BE2C (cell line): ENCODE measurements at regions not wholly inside any gene's neighbourhood (a gene's known extent, or its start where the extent isn't known, plus 50 kb on each side); places are given as distances from the start of the nearest gene placed in this dataset.
"Not testable (repeated sequence)": the region's sequence is repeated elsewhere in the genome, so short reads cannot be mapped to it uniquely, and the experiment has no call there.

Experiments used
- DNase-seq: peaks from one replicate; pipeline ENCODE4 v3.0.0-alpha.2; 2020
- H3K27me3 ChIP-seq: fragments of 250-450 bp; sonication (Bioruptor Pico); 2 replicates; pipeline ENCODE4 v1.5.1; 2020; ENCODE audit warnings: mild to moderate bottlenecking
- H3K36me3 ChIP-seq: fragments of 250-450 bp; sonication (Bioruptor Pico); 2 replicates; pipeline ENCODE4 v1.5.1; 2020; ENCODE audit warnings: mild to moderate bottlenecking
- H3K4me1 ChIP-seq: fragments of 250-450 bp; sonication (Bioruptor Pico); 2 replicates; pipeline ENCODE4 v1.5.1; 2020
- H3K4me3 ChIP-seq: 2 replicates; pipeline ENCODE4 v1.5.1; 2011; ENCODE audit warnings: low read depth, low read length
- H3K9me3 ChIP-seq: fragments of 250-450 bp; sonication (Bioruptor Pico); 2 replicates; pipeline ENCODE4 v1.5.1; 2020
- CTCF ChIP-seq: IDR thresholded peaks from 2 replicates; pipeline ENCODE4 v1.5.1; 2012; ENCODE audit warnings: mild to moderate bottlenecking, low read depth, low read length

GRCh38 chrX:106278951-106279350 is 110.8 kb downstream of the PWWP3B start:
- H3K36me3 ChIP-seq, result no peaks in the 10 kb centered on the region
- H3K4me3 ChIP-seq, result no peak overlapping the region
- no peaks in the 10 kb centered on the region for H3K9me3 ChIP-seq
- no peak for TF ChIP-seq CTCF
- no peaks in the 10 kb centered on the region for H3K4me1 ChIP-seq
- no peak for DNase-seq
- no peaks in the 10 kb centered on the region for H3K27me3 ChIP-seq

- H3K27me3 ChIP-seq, result no peaks in the 10 kb centered on the region
- no peaks in the 10 kb centered on the region for H3K9me3 ChIP-seq
- no peaks in the 10 kb centered on the region for H3K4me1 ChIP-seq
- TF ChIP-seq CTCF, result no peak
- DNase-seq, result no peak
- no peaks in the 10 kb centered on the region for H3K36me3 ChIP-seq
- no peak overlapping the region for H3K4me3 ChIP-seq
Measured at GRCh38 chrX:106281383-106281782, 113.3 kb downstream of the PWWP3B start.

- no peaks in the 10 kb centered on the region for H3K4me1 ChIP-seq
- TF ChIP-seq CTCF, result no peak
- H3K36me3 ChIP-seq, result no peaks in the 10 kb centered on the region
- H3K9me3 ChIP-seq, result no peaks in the 10 kb centered on the region
- no peak overlapping the region for H3K4me3 ChIP-seq
- no peak for DNase-seq
- H3K27me3 ChIP-seq, result no peaks in the 10 kb centered on the region
Measured at GRCh38 chrX:106283841-106284240, 115.7 kb downstream of the PWWP3B start.

- DNase-seq, result no peak
- no peak for TF ChIP-seq CTCF
Measured at GRCh38 chrX:106284431-106285025, 116.4 kb downstream of the PWWP3B start.

GRCh38 chrX:106286053-106286650 is 118.0 kb downstream of the PWWP3B start:
- no peaks in the 10 kb centered on the region for H3K36me3 ChIP-seq
- no peak for TF ChIP-seq CTCF
- no peak overlapping the region for H3K4me3 ChIP-seq
- no peaks in the 10 kb centered on the region for H3K27me3 ChIP-seq
- H3K9me3 ChIP-seq, result no peaks in the 10 kb centered on the region
- no peaks in the 10 kb centered on the region for H3K4me1 ChIP-seq
- DNase-seq, result no peak

More at GRCh38 chrX:106284431-106285025, 116.4 kb downstream of the PWWP3B start:
- Histone ChIP-seq H3K4me3 (no peak overlapping the region), H3K27me3 (no peaks in the 10 kb centered on the region), H3K36me3 (no peaks in the 10 kb centered on the region), H3K9me3 (no peaks in the 10 kb centered on the region), H3K4me1 (no peaks in the 10 kb centered on the region)

GRCh38 chrX:106290778-106291177 is 122.7 kb downstream of the PWWP3B start:
- H3K9me3 ChIP-seq, H3K4me1 ChIP-seq, H3K36me3 ChIP-seq, DNase-seq, H3K27me3 ChIP-seq, H3K4me3 ChIP-seq: not testable (repeated sequence)

GRCh38 chrX:106291779-106292390 is 123.8 kb downstream of the PWWP3B start:
- not testable (repeated sequence) for H3K36me3 ChIP-seq, H3K4me1 ChIP-seq, DNase-seq, H3K27me3 ChIP-seq, H3K4me3 ChIP-seq, H3K9me3 ChIP-seq
